HK-2 (cell line): ENCODE measurements at regions not wholly inside any gene's neighbourhood (a gene's known extent, or its start where the extent isn't known, plus 50 kb on each side); places are given as distances from the start of the nearest gene placed in this dataset.

Source experiments
- DNase-seq: peaks from one replicate; pipeline ENCODE4 v3.0.0-alpha.2; 2018; ENCODE audit not compliant: unreplicated experiment

DNA sequence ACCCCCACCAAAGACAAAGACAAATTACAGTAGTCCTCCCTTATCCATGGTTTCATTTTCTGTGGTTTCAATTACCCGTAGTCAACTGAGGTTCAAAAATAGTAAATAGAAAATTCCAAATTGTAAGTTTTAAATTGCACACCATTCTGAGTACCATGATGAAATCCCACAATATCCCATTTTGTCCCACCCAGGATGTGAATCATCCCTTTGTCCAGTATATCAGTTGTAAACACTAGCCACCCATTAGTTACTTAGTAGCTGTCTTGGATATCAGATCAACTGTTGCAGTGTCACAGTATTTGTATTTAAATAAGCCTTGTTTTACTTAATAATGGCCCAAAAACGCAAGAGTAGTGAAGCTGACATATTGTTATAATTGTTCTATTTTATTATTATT lies 364.0 kb upstream of the ARID1B start:
- no peak for DNase-seq

- DNase-seq, result no peak
Measured at GRCh38 chr6:156410649-156411048, 366.5 kb upstream of the ARID1B start.

GRCh38 chr6:156408655-156409054 lies 368.5 kb upstream of the ARID1B start:
- DNase-seq, result no peak

DNA sequence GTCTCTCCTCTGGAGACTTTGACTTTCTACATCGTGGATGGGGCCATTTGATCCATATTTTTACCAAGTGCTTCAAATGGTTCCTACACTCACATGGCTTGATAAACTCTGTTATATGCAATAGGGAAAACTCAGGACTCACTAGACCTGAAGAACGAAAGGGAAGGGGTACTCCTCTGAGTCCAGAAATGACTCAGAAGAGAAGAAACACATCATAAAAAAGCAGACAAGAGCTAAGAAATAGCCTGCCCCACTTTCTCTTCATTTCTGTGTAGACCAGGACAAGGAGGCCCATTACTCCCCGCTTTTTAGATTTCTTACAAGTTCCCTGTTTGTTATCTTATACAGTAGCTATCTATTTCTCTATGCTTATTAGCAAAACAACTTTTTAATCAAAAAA lies 369.8 kb upstream of the ARID1B start:
- no peak for DNase-seq

GRCh38 chr6:156406688-156407087 lies 370.5 kb upstream of the ARID1B start:
- no peak for DNase-seq

DNA sequence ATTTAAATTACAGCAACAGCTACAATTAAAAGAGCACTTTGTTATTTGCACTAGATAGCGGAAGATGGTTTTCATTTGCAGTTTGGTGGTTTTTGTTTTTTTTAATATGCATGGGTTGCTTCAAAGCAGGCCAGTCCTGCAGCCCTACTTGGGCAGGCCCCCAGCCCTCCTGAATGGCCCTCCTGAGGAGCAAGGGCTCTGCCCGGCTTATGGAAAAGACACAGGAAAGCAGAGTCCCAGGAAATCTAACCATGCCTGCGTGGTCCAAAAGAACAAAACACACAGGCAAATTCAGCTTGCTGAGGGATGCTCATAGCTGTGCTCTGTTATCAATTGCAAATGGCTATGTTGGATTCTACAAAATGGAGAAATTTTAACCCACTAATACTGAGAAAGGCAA lies 371.1 kb upstream of the ARID1B start:
- no peak for DNase-seq

GRCh38 chr6:156402628-156403027 lies 374.6 kb upstream of the ARID1B start:
- no peak for DNase-seq

DNA sequence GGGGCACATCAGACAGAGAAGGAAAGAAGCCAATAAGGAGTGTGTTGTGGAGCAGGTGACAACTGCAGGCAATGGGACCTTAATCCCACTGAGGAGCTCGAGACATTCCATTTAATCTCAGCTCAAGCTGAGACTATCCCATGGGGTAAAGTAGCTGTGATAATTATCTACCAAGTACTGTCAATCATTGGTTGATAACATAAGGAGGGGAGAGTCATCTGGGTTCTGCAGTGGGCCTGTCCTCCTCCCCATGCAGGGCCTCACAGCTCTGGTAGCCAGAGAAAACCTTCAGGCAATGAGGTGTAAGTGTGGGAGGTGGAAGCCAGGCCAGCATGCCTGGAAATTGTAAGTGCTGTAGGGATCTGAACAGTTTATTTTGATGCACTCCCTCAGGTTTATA lies 375.0 kb upstream of the ARID1B start:
- no peak for DNase-seq

- DNase-seq, result no peak
Measured at GRCh38 chr6:156400487-156400886, 376.7 kb upstream of the ARID1B start.

DNA sequence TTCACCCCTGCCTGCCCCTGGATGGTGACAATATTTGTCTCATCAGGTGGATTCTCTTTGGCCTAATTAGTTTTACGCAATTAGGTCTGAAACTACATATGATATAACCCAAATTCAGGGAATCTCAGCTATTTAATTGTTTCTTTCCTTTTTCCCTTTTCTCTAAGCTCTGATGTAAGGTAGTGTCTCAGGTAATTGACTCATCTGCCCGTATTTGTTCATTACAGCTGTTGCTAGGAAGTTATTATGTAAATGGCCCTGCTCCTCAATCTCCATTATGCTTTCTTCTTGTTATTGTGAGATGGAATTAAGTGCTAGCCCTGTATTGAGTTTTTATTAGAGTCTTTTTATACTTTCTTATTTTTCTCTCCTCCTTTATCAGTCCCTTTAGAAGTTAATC lies 378.2 kb upstream of the ARID1B start:
- no peak for DNase-seq

DNA sequence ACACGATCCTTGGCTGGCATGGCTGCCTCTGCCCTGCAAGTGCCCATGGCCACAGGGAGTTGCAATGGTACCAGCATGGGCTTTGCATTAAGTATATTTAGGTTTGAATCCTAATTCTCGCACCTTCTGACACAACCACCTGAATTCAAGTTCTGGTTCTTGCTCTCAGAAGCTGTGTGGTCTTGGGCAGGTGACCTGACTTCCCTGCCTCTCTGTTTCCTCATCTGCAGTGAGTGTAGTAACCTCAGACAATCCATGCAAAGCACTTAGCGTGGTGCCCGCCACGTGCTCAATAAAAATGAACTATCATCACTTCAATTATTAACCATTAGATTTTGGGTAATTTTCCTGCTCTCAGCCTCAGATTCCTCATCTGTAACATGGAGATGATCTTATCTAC lies 378.8 kb upstream of the ARID1B start:
- no peak for DNase-seq

- DNase-seq, result no peak
Measured at GRCh38 chr6:156396791-156397418, 380.3 kb upstream of the ARID1B start.

- DNase-seq, result no peak
Measured at GRCh38 chr6:156396068-156396771, 381.0 kb upstream of the ARID1B start.

DNA sequence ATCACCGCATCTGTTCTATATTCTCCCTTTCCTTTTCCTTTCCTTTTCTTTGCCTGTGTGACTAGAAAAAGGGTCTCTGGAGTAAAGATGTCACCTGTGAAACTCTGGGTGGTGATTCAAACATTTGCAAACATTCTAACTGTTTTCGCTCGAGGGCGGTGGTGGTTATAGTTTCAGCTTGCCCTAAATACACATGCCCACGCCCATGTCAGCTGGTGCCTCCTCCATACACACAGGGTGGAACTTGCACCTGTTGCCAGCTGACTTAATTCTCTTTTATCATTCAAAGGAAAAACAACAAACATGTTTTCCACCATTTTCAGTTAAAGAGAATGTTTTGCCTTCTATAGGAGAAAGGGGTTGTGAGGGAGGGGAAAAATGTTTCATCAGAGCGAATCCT lies 381.9 kb upstream of the ARID1B start:
- no peak for DNase-seq

DNA sequence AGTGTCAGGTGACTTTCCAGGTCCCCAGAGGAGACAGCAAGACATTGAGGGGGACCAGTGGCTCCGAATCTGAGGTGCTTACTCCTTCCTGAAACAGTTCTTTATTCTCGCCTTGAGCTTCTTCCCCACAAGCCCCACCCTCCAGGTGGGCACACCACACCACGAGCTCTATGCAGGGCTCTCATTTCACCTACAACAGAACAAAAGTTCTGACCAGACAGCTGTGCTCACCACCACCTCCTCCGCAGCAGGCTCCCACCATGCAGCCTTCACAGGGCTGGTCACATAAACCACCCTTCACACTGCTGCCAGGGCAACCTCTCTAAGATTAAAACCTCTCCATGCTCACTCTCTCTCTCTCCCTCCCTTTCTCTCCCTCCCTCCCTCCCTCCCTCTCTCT lies 384.5 kb upstream of the ARID1B start:
- DNase-seq, result no peak

GRCh38 chr6:156391977-156392376 lies 385.2 kb upstream of the ARID1B start:
- no peak for DNase-seq

DNA sequence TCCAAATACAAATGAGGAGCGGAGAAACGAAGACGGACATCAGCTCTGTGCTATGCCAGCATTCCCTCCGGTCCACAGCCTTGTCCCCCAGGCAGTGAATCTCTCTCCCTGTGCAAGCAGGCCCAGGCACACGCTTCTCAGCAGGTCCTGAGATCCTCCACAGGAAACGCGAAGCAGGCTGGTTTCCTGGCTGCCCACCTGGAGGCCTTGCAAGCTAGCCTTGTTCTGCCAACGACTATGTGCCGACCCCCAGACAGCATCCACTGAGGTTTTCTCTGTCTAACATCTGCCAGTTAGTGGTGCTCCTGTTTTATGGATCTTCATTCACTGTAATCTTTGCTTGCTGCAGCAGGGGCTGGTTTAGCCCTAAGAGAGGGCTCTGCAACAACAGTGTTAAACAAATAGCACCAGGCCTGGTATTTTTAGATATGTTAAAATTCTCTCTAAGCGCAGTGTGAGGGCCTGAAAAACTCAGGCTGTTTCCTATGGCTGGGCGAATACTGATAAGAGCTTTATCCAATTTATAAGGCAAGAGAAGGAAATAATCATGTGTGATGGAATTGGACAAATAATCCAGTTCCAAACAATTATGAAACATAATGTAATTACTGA lies 386.0 kb upstream of the ARID1B start:
- no peak for DNase-seq

- no peak for DNase-seq
Measured at GRCh38 chr6:156390621-156391020, 386.6 kb upstream of the ARID1B start.

DNA sequence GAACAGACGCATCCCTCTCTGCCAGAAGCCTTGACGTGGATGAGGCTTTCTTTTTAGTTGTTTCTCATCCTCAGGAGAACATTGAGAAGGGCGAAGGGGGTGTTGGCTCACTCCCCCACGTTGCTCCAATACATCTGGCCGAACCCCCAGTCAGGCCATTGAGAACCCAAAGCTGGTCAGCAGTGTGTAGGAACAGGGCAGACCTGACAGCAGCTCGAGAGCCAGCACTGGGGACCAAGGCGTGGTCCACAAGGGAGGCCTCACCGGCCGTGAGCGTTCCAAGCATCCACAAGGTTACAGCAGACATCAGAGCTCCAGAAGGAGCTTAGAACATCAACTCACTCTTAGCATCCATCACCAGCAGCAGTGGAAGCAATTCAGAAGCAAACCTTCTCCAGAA lies 387.9 kb upstream of the ARID1B start:
- no peak for DNase-seq

- DNase-seq, result no peak
Measured at GRCh38 chr6:156387472-156387871, 389.7 kb upstream of the ARID1B start.

GRCh38 chr6:156383059-156383458 lies 394.1 kb upstream of the ARID1B start:
- DNase-seq, result no peak

DNA sequence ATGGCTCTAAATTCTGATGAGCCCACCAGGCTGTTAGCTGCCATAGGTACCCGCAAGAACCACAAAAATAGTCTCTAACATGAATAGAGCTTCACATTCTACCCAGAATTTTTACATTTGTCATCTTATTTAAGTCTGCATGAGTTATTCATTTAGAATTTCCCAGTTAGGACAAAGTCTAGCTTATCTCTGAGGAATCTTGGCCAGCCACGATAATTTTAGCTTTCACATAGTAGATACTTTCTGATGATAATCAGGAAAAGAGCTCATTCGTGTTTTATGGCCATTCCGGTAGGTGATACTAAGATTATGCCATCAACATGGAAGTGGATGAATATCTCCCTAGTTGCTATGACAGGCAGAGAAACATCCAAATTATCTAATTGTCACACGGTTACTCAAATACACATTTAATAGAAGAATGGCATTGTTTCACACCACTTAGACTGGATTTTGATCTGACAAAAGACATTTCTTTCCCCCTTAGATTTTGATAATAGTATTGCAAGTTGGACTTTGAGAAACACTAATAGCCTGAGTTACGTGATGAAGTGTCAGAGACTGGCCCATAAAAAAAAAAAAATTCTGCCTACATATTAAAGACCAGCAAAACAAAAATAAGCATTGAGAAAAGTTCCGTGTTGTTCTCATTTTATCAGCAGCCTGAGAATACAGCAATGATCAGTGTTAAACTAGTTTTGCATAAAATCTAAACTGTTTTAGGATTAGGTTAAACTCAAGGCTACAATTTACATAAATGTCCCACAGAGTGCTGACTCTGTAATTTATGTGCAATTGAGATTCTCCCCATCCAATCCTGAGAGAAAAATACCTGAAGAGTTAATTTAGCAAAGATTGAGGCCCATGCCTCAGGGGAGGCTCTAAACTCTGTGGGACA lies 397.5 kb upstream of the ARID1B start:
- DNase-seq, result no peak
